Cardiac fibroblast (primary cell): ENCODE measurements at regions not wholly inside any gene's neighbourhood (a gene's known extent, or its start where the extent isn't known, plus 50 kb on each side); places are given as distances from the start of the nearest gene placed in this dataset.
A peak's percentile ranks its signal among the peaks of the same experiment; 100 is the strongest.

Experiments
- DNase-seq, 2 donors: peaks; one replicate each; pipeline versions ENCODE4 v3.0.0 to v3.0.0-alpha.2; 2010; ENCODE audit warnings: low read depth in 2 of 2
- H3K4me3 ChIP-seq, 2 donors: replicated peaks in 1 of 2; 1 replicate in 1 of 2; 2 replicates in 1 of 2; pipeline ENCODE4 v1.5.1; 2011; ENCODE audit warnings: low read depth in 2 of 2, low read length in 2 of 2, mild to moderate bottlenecking in 2 of 2, moderate library complexity in 1 of 2
- CTCF ChIP-seq: IDR thresholded peaks from one replicate; pipeline ENCODE4 v1.5.1; 2011; ENCODE audit warnings: low read depth, mild to moderate bottlenecking, low read length, inconsistent platforms

GRCh38 chr14:71237556-71237955, 330.3 kb downstream of the PCNX1 start:
- H3K4me3 ChIP-seq, result no peak overlapping the region
- no peak for DNase-seq
- TF ChIP-seq CTCF, result no peak

DNA sequence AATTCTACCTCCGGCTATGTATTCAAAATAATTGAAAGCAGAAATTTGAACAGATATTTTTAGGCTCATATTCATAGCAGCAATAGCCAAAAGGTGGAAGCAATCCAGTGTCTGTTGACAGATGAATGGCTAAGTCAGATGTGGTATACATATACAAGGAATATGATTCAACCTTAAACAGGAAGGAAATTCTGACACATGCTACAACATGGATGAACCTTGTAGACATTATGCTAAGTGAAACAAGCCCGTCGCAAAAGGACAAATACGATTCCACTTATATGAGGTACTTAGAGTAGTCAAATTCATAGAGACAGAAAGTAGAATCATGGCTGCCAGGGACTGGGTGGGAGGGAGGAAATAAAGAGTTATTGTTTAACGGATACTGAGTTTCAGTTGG, 331.6 kb downstream of the PCNX1 start:
- no peak overlapping the region for H3K4me3 ChIP-seq
- peak in 1 of 2 donors; percentile 51 for DNase-seq
- TF ChIP-seq CTCF, result no peak

DNA sequence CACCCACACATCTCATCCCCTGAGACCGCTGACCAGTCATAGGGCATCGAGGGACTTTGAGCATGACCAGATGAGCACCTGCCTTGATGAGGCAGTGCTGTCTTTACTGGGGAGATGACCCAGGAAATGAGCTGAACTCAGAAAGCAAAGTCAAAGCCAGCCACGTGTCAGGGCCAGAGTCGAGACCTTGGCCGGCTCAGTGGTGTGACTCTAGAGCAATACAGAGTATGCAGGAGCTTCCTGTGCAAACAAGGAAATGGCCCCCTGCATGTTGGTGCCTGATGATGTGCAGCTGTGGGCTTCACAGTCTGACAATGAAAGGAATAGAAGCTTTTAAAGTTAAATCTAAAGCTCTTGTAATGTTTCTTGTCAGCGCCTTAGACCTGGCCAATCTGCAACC, 332.9 kb downstream of the PCNX1 start:
- no peak for TF ChIP-seq CTCF
- no peak overlapping the region for H3K4me3 ChIP-seq
- DNase-seq, result no peak

DNA sequence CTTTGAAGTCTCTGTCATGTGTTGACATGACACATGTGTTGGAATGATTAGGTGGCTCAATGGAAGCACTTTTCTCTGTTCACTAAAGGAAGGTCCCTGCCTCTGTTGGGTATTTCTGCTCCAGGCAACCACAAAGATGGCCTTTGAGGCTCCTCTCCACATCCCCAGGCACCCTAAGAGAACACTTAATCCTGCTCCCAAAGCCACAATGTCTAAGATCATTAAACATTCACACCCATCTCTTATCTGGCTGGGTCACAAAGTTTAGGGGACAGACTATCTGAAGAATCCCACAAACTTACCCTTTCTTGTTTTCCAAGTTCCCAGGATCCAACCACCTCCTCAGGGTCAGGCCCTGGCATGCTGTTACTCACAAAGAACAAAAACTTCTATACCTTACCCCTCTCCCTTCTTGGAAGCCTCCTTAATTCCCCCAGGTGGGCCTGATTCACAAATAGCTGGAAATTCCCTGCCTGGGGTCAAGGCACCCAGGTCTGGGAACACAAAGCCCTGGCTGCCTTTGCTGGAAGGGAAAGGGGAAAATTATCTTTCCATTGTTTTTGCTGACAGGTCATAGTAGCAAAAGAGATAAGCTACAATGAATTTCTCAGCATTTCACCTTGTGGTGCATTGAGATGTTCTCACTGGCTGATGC, 333.7 kb downstream of the PCNX1 start:
- DNase-seq, result peak in 1 of 2 donors; percentile 38
- TF ChIP-seq CTCF, result no peak
- no peak overlapping the region for H3K4me3 ChIP-seq

GRCh38 chr14:71242237-71242748, 335.0 kb downstream of the PCNX1 start:
- no peak overlapping the region for H3K4me3 ChIP-seq
- DNase-seq, result peak; percentile 53 to 60
- no peak for TF ChIP-seq CTCF

DNA sequence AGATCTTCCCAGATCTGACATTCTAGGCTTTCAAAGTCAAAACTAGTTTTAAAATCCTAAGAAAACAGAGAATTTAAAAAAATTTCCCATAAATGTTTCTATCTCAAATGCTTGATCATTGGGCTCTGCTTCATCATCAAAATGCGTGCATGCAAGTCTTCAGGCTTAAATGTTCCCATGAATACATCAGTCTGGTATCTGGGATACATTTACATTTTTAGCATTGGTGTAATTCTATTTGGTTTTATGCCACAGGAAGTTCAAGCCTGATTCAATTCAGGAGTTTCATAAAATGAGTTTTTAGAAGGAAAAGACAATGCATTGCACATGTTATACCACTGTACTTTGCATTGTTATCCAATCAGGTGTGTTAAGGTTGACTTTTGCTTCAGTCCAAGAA, 336.4 kb downstream of the PCNX1 start:
- TF ChIP-seq CTCF, result no peak
- DNase-seq, result peak; percentile 58 to 89

GRCh38 chr14:71244341-71244740, 337.1 kb downstream of the PCNX1 start:
- peak; percentile 56 to 82 for DNase-seq
- no peak overlapping the region for H3K4me3 ChIP-seq
- no peak for TF ChIP-seq CTCF

More for the DNA sequence above, 336.4 kb downstream of the PCNX1 start:
- no peak overlapping the region for H3K4me3 ChIP-seq
